ENCODE measurements at regions not wholly inside any gene's neighbourhood (a gene's known extent, or its start where the extent isn't known, plus 50 kb on each side); places are given as distances from the start of the nearest gene placed in this dataset.

DNA sequence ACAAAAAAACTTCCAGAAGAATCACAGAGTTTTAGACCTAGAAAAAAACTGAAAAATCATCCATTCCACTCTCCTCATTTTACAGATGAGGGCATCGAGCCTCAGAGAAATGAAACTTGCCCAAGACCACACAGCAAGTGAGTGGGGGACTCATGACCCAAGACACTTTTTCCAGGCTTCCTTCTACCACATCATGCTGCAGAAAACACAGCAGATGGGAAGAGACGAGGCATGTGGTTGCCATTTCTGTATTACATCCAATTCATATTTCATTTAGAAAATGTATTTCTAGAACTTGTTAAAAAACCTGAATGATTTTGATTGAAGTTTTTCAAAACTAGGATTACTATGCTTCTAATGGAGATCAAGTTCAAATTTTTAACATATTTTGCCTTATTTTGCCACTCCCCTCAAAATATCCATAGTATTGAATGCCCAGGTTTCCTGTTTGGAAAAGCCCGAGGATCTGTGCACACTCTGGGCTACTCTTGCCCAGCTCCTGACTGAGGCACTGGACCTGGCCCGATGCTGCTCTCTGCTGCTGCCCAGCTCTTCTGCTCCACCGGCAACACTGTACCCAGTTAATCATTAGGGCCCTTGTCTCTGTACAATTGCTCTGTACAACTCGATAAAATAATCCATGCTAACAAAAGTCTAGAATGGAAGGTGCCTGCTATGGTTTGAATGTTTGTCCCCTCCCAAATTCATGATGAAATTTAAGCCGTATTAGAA is 157.4 kb downstream of the EFNB2 start:
- no peak for DNase-seq
- Histone ChIP-seq H3K36me3 (ENCODE audit: control insufficient read depth in 3 of 3, insufficient read depth in 2 of 3, low read depth in 1 of 3, low read length in 3 of 3) (no peaks in the 10 kb centered on the region), H3K27me3 (ENCODE audit: control insufficient read depth in 3 of 3, insufficient read depth in 3 of 3, low read length in 3 of 3) (no peaks in the 10 kb centered on the region), H3K9me3 (ENCODE audit: control insufficient read depth in 2 of 2, insufficient read depth in 1 of 2, low read depth in 1 of 2, low read length in 1 of 2) (no peaks in the 10 kb centered on the region), H3K27ac (ENCODE audit: low read depth in 1 of 3, low read length in 2 of 3) (no peak overlapping the region), H3K4me1 (ENCODE audit: control insufficient read depth in 3 of 3, insufficient read depth in 2 of 3, low read depth in 1 of 3, low read length in 2 of 3) (peaks cover 0 to 24% (median 0%) of the 10 kb centered on the region in 3 donors), H3K4me3 (ENCODE audit: low read depth in 1 of 3, low read length in 3 of 3) (no peak overlapping the region)
- no peak for FAIRE-seq
- WGBS, 3 donors, result 83% methylated on average over 7 of the region's 7 CpGs

- Histone ChIP-seq H3K9me3 (ENCODE audit: control insufficient read depth in 2 of 2, insufficient read depth in 1 of 2, low read depth in 1 of 2, low read length in 1 of 2) (no peaks in the 10 kb centered on the region), H3K4me1 (ENCODE audit: control insufficient read depth in 3 of 3, insufficient read depth in 2 of 3, low read depth in 1 of 3, low read length in 2 of 3) (peaks cover 0 to 23% (median 0%) of the 10 kb centered on the region in 3 donors), H3K4me3 (ENCODE audit: low read depth in 1 of 3, low read length in 3 of 3) (no peak overlapping the region), H3K27ac (ENCODE audit: low read depth in 1 of 3, low read length in 2 of 3) (no peak overlapping the region), H3K36me3 (ENCODE audit: control insufficient read depth in 3 of 3, insufficient read depth in 2 of 3, low read depth in 1 of 3, low read length in 3 of 3) (no peaks in the 10 kb centered on the region), H3K27me3 (ENCODE audit: control insufficient read depth in 3 of 3, insufficient read depth in 3 of 3, low read length in 3 of 3) (no peaks in the 10 kb centered on the region)
- WGBS, 3 donors, result 73 to 81% (median 74%) methylated on average over 7 of the region's 7 CpGs
- FAIRE-seq, result no peak
- no peak for DNase-seq
Measured at GRCh38 chr13:106377341-106377740, 158.1 kb downstream of the EFNB2 start.

GRCh38 chr13:106376401-106377112 is 158.9 kb downstream of the EFNB2 start:
- H3K4me1 ChIP-seq (ENCODE audit: control insufficient read depth in 3 of 3, insufficient read depth in 2 of 3, low read depth in 1 of 3, low read length in 2 of 3), result peaks cover 0 to 15% (median 0%) of the 10 kb centered on the region in 3 donors
- no peak overlapping the region for H3K27ac ChIP-seq (ENCODE audit: low read depth in 1 of 3, low read length in 2 of 3)
- FAIRE-seq (no peak), DNase-seq (no peak)
- WGBS, 3 donors, result 81 to 88% (median 81%) methylated on average over 21 of the region's 21 CpGs
- H3K9me3 ChIP-seq (ENCODE audit: control insufficient read depth in 2 of 2, insufficient read depth in 1 of 2, low read depth in 1 of 2, low read length in 1 of 2), result no peaks in the 10 kb centered on the region
- H3K36me3 ChIP-seq (ENCODE audit: control insufficient read depth in 3 of 3, insufficient read depth in 2 of 3, low read depth in 1 of 3, low read length in 3 of 3), result no peaks in the 10 kb centered on the region
- no peaks in the 10 kb centered on the region for H3K27me3 ChIP-seq (ENCODE audit: control insufficient read depth in 3 of 3, insufficient read depth in 3 of 3, low read length in 3 of 3)
- no peak overlapping the region for H3K4me3 ChIP-seq (ENCODE audit: low read depth in 1 of 3, low read length in 3 of 3)

GRCh38 chr13:106375085-106375484 is 160.4 kb downstream of the EFNB2 start:
- Histone ChIP-seq H3K27me3 (ENCODE audit: control insufficient read depth in 3 of 3, insufficient read depth in 3 of 3, low read length in 3 of 3) (no peaks in the 10 kb centered on the region), H3K27ac (ENCODE audit: low read depth in 1 of 3, low read length in 2 of 3) (no peak overlapping the region), H3K9me3 (ENCODE audit: control insufficient read depth in 2 of 2, insufficient read depth in 1 of 2, low read depth in 1 of 2, low read length in 1 of 2) (no peaks in the 10 kb centered on the region), H3K4me3 (ENCODE audit: low read depth in 1 of 3, low read length in 3 of 3) (no peak overlapping the region), H3K36me3 (ENCODE audit: control insufficient read depth in 3 of 3, insufficient read depth in 2 of 3, low read depth in 1 of 3, low read length in 3 of 3) (no peaks in the 10 kb centered on the region), H3K4me1 (ENCODE audit: control insufficient read depth in 3 of 3, insufficient read depth in 2 of 3, low read depth in 1 of 3, low read length in 2 of 3) (peaks cover 0 to 9% (median 0%) of the 10 kb centered on the region in 3 donors)
- DNase-seq, result no peak
- WGBS, 3 donors, result 96 to 98% (median 96%) methylated on average over 20 of the region's 20 CpGs
- no peak for FAIRE-seq

DNA sequence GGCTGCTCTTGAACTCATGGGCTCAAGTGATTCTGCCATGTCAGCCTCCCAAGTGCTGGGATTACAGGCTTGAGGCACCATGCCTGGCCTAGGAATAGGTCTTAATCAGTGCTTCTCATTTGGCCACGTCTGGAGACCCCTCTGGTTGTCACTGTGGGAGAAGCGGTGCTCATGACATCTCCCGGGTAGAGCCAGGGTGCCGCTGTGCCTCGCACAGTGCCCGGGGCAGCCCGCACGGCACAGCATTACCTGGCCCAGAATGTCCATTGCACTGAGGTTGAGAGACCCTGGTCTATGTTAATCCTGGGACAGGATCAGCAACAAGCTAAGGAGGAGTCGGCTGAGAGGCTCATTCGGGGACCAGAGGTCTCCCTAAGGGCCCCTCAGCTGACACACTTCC is 160.8 kb downstream of the EFNB2 start:
- H3K27me3 ChIP-seq (ENCODE audit: control insufficient read depth in 3 of 3, insufficient read depth in 3 of 3, low read length in 3 of 3), result no peaks in the 10 kb centered on the region
- H3K36me3 ChIP-seq (ENCODE audit: control insufficient read depth in 3 of 3, insufficient read depth in 2 of 3, low read depth in 1 of 3, low read length in 3 of 3), result no peaks in the 10 kb centered on the region
- 87 to 93% (median 91%) methylated on average over 10 of the region's 10 CpGs for WGBS, 3 donors
- H3K4me1 ChIP-seq (ENCODE audit: control insufficient read depth in 3 of 3, insufficient read depth in 2 of 3, low read depth in 1 of 3, low read length in 2 of 3), result peaks cover 0 to 9% (median 0%) of the 10 kb centered on the region in 3 donors
- FAIRE-seq (no peak), DNase-seq (no peak)
- no peak overlapping the region for H3K27ac ChIP-seq (ENCODE audit: low read depth in 1 of 3, low read length in 2 of 3)
- no peak overlapping the region for H3K4me3 ChIP-seq (ENCODE audit: low read depth in 1 of 3, low read length in 3 of 3)
- H3K9me3 ChIP-seq (ENCODE audit: control insufficient read depth in 2 of 2, insufficient read depth in 1 of 2, low read depth in 1 of 2, low read length in 1 of 2), result no peaks in the 10 kb centered on the region

- FAIRE-seq (no peak), DNase-seq (no peak)
- no peak overlapping the region for H3K27ac ChIP-seq (ENCODE audit: low read depth in 1 of 3, low read length in 2 of 3)
- WGBS, 3 donors, result 53 to 69% (median 54%) methylated on average over 4 of the region's 4 CpGs
- H3K9me3 ChIP-seq (ENCODE audit: control insufficient read depth in 2 of 2, insufficient read depth in 1 of 2, low read depth in 1 of 2, low read length in 1 of 2), result no peaks in the 10 kb centered on the region
- no peaks in the 10 kb centered on the region for H3K27me3 ChIP-seq (ENCODE audit: control insufficient read depth in 3 of 3, insufficient read depth in 3 of 3, low read length in 3 of 3)
- H3K36me3 ChIP-seq (ENCODE audit: control insufficient read depth in 3 of 3, insufficient read depth in 2 of 3, low read depth in 1 of 3, low read length in 3 of 3), result no peaks in the 10 kb centered on the region
- H3K4me3 ChIP-seq (ENCODE audit: low read depth in 1 of 3, low read length in 3 of 3), result no peak overlapping the region
- peaks cover 0 to 9% (median 0%) of the 10 kb centered on the region in 3 donors for H3K4me1 ChIP-seq (ENCODE audit: control insufficient read depth in 3 of 3, insufficient read depth in 2 of 3, low read depth in 1 of 3, low read length in 2 of 3)
Measured at GRCh38 chr13:106373989-106374572, 161.4 kb downstream of the EFNB2 start.

GRCh38 chr13:106373304-106373988 is 162.0 kb downstream of the EFNB2 start:
- Histone ChIP-seq H3K27ac (ENCODE audit: low read depth in 1 of 3, low read length in 2 of 3) (no peak overlapping the region), H3K4me3 (ENCODE audit: low read depth in 1 of 3, low read length in 3 of 3) (no peak overlapping the region), H3K4me1 (ENCODE audit: control insufficient read depth in 3 of 3, insufficient read depth in 2 of 3, low read depth in 1 of 3, low read length in 2 of 3) (peaks cover 0 to 9% (median 0%) of the 10 kb centered on the region in 3 donors), H3K27me3 (ENCODE audit: control insufficient read depth in 3 of 3, insufficient read depth in 3 of 3, low read length in 3 of 3) (no peaks in the 10 kb centered on the region), H3K36me3 (ENCODE audit: control insufficient read depth in 3 of 3, insufficient read depth in 2 of 3, low read depth in 1 of 3, low read length in 3 of 3) (no peaks in the 10 kb centered on the region), H3K9me3 (ENCODE audit: control insufficient read depth in 2 of 2, insufficient read depth in 1 of 2, low read depth in 1 of 2, low read length in 1 of 2) (no peaks in the 10 kb centered on the region)
- 39 to 48% (median 45%) methylated on average over 7 of the region's 7 CpGs for WGBS, 3 donors
- DNase-seq (peak in 1 of 2 donors; percentile 37), FAIRE-seq (no peak)
